Stimulated activated CD4-positive, alpha-beta T cell treated with anti-CD3 and anti-CD28 coated beads, Interleukin-2, amount 100 ng/mL, for 4 hours (primary cell): ENCODE measurements at regions not wholly inside any gene's neighbourhood (a gene's known extent, or its start where the extent isn't known, plus 50 kb on each side); places are given as distances from the start of the nearest gene placed in this dataset.

Experiments used
- DNase-seq: peaks from one replicate; pipeline ENCODE4 v3.0.0-alpha.2; 2020; ENCODE audit warnings: low read depth

DNA sequence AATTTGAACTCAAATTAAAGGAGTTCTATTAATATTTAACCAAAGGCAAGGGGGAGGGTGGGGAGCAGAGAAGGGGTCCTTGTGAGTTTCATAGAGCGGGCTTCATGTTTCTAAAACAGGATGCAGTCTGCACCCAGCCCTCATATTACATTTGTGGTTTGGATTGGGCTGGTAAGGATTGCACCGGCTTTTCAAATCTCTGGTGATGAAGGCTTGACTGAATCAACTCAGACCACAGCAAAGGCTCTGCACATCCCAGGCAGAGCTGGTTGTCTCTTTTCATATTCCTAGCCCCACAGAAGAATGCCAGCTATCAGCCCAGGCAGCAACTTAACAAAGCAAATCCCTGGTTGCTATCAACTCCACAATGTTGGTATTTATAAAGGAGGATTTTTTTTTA is 1221.4 kb downstream of the VRK1 start:
- no peak for DNase-seq

DNA sequence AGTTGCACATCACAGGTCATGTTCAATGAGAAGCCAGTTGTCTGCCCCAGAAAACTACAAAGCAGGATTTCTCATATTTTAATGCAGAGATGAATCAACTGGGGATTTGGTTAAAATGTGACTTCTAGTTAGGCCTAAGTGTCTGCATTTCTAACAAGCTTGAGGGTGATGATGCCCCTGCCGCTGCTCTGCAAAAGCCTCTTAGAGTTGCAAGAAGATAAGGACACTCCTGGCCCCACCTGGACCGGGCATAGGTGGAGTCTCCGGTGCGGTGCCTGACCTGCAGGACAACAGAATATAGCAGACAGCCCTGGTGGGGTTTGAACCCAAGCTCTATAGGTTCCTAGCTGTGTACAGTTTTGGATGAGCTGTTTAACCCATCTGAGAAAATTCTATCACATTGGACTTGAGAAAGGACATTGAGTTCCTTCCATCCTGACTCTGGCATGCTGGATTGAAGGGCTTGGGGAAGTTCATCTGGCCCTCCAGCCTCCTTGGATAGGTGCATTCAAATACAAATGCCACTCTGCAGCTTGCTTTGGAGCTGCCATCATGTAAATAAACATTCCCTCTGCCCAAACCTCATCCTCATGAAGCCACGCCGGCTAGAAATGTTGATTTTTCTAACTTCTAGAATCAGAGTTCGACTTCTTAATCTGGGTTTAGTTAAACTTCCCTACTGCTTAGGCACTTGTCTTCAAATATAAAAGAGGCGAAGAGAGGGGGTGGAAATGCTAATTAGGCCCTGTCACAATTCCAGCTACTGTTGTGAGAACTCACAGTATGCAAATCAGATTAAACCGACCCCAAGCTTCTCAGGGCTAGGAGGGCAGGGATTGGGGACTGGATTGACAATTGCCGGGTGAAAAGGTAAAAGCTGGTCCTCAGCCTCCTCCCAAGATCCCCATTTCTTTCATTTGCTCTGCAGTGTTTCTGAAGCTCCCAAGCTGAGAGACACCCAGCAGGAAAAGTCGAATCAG is 1225.6 kb downstream of the VRK1 start:
- DNase-seq, result no peak

DNA sequence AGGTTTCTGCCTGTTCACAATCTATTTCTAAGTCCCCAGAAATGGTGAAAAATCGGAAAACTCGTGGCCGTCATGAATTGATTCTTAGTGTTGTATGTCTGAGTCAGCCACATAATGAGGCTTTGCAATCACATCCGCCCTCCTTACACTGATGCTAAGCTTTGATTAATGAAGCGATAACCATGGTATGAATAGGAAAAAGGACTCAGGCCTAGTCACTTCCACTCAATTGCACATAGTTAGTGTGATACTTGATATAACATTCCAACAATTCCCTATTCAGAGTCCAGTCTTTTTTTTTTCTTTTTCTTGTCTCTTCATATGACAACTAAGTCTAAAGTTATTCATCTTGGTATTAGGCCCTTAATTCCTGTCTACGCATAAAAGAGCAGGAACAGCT is 1231.0 kb downstream of the VRK1 start:
- DNase-seq, result no peak

GRCh38 chr14:98035396-98035795 is 1236.6 kb downstream of the BCL11B start:
- DNase-seq, result no peak

- no peak for DNase-seq
Measured at GRCh38 chr14:98037831-98038230, 1234.2 kb downstream of the BCL11B start.

DNA sequence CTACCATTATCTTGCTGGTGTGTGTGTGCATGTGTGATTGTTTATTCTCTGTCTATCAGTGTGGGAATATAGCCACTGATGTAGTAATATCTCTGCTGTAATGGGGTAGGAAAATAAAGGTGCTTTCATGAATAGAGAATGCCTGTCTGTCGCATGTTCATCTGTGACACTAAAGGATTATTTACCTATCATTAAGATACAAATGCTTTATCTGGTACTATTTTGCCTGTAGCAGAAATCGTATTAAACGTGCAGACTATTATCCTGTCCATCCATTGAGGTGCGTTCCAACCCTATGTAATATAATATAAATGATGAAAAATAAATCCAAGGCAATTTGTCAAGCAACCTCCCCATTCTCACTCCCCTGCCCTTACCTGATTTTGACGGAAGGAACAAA is 1215.1 kb downstream of the BCL11B start:
- DNase-seq, result no peak

DNA sequence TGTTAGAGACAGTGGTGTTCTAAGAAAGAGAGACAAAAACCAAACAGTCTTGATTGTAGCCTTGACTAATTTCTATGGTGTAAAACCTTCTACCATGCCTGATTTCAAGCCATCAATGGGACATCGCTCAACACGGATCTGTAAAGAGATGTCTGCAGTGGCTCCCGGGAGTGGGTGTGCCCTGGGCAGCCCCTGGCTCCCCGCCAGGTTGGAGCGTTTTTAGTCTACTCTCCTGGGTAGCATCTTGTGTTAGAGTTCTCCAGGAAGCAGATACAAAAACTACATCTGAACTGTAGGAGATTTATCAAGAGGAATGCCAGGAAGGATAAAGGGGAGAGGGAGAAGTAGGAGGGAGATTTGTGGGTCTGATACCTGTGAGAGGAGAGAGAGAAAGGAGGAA is 1212.9 kb downstream of the BCL11B start:
- no peak for DNase-seq

DNA sequence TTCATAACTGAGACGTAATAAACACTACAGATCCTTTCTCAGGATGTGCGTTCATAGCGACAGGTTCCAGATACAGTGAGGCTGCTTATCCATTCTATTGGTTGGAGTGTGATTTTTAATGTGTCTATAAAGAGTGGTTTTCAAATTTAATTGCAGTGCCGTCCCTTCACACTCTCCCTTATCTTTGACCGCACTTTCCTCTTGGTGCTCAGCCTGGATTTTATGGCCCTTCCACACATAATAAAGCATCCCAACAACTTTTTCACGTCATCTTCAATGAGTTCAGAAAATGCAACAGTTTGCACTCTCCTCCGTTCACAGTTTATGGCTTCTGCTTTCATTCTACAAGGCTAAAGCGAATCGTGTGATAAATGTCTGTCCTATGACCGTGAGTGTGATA is 1209.9 kb downstream of the BCL11B start:
- DNase-seq, result no peak

GRCh38 chr14:98069712-98070171 is 1202.3 kb downstream of the BCL11B start:
- DNase-seq, result no peak

DNA sequence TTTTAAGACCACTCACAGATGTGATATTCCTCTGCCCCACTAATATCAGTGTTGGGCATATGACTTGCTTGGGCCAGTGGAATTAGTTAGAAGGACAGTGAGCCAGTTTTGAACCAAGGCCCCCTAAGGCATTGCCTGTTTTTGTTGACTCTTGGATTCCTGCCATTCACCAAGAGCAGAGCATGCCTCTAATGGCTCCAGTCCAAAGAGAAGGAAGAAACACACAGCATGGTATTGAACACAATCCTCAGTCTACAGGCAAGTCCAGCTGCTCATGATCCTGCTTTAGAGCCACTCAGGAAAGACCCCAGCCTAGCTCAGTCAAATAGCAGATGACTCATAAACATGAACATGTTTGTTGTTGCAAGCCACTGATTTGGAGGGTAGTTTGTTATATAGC is 1201.5 kb downstream of the BCL11B start:
- DNase-seq, result no peak

DNA sequence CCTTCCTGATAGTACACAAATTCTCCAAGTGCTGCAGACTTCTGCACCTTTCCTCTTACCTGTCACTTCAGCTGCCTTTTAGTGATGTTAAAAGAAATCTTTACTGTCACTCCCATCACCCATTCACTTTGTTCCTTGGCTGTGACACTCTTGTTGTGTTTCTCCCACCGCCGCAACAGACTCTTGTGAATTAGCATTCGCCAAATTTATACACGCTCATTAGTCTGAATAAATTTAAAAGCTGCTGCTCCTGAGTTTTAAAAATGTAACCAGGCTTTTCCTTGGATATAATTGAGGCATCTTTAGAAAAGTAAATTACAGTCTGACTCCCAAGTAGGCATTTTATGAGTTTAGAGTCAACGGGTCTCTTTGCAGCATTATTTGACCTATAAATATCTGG is 1197.9 kb downstream of the BCL11B start:
- DNase-seq, result no peak

DNA sequence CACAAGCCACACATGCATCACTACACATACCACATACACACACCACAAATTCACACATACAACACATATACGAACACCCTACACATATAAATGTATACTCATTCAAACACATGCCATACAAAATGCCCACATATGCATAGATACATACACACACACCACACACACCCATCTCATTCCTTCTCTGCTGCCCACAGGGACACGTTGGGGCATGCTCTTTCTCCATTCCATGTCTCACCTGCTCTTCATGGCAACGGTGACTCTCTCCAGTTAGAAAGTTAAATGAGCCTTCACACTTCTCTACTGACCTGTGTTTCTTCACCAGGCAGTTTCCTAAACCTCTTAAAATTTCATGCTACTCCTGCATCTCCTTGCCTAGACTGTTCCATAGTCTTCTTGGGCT is 1194.8 kb downstream of the BCL11B start:
- no peak for DNase-seq

- no peak for DNase-seq
Measured at GRCh38 chr14:98082833-98083232, 1189.2 kb downstream of the BCL11B start.

DNA sequence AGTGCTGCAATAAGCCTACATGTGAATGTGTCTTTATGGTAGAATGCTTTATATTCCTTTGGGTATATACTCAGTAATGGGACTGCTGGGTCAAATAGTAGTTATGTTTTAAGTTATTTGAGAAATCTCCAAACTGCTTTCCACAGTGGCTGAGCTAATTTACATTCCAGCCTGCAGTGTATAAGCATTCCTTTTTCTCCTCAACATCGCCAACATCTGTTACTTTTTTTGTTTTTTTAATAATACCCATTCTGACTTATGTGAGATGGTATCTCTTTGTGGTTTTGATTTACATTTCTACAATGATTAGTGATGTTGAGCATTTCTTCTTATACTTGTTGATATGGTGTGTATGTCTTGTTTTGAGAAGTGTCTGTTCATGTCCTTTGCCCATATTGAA is 1186.2 kb downstream of the BCL11B start:
- no peak for DNase-seq

DNA sequence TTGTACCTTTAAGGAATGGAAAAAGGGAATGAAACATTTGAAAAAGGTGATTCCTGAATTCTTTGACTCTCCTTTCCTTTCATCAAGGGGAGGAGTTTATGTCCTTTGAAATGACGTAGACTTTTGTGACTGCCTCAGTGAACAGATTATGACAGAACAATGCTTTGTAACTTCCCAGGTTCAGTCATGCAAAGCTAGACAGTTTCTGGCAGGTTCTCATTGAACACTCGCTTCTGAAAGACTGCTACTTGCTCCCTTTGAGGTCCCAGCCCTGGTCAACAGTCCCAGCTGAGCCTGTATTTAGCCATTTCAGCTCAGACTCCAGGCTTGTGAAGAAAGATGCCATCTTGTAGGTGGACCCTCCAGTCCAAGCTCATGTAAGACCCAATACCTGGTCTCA is 1178.9 kb downstream of the BCL11B start:
- no peak for DNase-seq

DNA sequence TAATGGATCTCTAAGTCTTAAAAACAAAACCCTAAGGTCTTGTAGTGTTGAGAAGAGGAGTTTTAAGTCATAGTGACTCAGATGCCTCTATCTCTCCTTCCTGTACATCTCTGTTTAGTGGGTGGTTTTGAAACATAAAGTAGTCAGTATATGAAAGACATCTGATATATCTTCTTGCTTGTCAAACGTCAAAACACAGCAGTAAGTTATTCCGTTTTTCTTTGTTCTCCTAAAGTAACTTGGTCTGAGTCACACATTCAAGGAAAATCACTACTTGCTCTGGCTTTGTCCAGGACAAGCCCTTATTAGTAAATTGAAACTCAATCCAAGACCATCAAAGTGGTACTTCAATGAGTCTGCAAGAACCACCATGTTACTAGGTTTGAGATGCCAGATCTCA is 1172.5 kb downstream of the BCL11B start:
- DNase-seq, result no peak

- peak; percentile 8 for DNase-seq
Measured at GRCh38 chr14:98101323-98101722, 1170.7 kb downstream of the BCL11B start.

DNA sequence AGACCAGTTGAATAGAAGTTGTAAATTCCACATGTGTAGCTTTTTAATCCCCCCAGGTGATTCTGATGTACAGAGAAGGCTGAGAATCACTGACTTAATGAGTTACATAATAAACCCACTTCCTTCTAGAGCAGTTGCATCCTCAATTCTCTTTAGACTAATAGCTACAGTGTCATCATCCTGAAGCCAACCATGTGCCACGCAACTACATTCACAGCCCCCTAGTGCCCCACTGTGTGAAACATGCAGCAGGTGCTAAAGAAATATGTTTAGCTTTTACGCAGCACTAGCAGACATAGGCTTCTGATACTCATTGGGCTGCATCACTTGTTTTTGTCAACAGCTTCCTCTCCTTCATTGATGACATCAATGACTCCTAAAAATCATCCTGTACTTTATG is 1168.3 kb downstream of the BCL11B start:
- DNase-seq, result no peak

- no peak for DNase-seq
Measured at GRCh38 chr14:98109326-98109725, 1162.7 kb downstream of the BCL11B start.

GRCh38 chr14:98112194-98112780 is 1159.7 kb downstream of the BCL11B start:
- no peak for DNase-seq

GRCh38 chr14:98114122-98114895 is 1157.7 kb downstream of the BCL11B start:
- DNase-seq, result no peak

DNA sequence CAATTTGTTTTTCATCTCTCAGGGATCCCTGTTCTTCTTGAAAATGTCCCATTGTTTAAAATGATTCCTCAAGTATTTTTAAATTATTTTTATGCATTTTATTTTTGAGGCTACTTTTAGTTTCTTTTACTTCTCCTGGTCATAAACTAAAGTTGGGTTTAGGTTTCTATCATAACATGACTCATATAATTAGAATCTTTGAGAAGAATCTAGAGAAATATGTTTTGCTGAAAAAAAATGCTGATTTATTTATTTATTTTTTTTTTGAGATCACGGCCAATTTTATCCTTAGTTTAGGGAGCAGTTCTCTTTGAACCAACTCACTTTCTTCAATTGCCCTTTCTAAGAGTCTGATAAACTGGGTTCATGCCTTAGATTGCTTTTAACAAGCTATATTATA is 1157.1 kb downstream of the BCL11B start:
- DNase-seq, result no peak

GRCh38 chr14:98118749-98119148 is 1153.2 kb downstream of the BCL11B start:
- DNase-seq, result no peak
